ENCODE measurements at regions not wholly inside any gene's neighbourhood (a gene's known extent, or its start where the extent isn't known, plus 50 kb on each side); places are given as distances from the start of the nearest gene placed in this dataset.

GRCh38 chr2:239786791-239787190 lies 238.4 kb downstream of the NDUFA10 start:
- Histone ChIP-seq H3K27ac (ENCODE audit: low read length) (no peak overlapping the region), H3K4me1 (ENCODE audit: control insufficient read depth, insufficient read depth, low read length) (no peaks in the 10 kb centered on the region), H3K4me3 (ENCODE audit: low read length) (no peak overlapping the region), H3K36me3 (ENCODE audit: control insufficient read depth, insufficient read depth, low read length) (no peaks in the 10 kb centered on the region), H3K27me3 (ENCODE audit: control insufficient read depth, insufficient read depth, low read length) (no peaks in the 10 kb centered on the region), H3K9me3 (ENCODE audit: control insufficient read depth, insufficient read depth, low read length) (no peaks in the 10 kb centered on the region)
- no peak for TF ChIP-seq CTCF (IDR thresholded peaks at IDR 0.05)
- DNase-seq = no peak
- ATAC-seq = no peak
- Mint-ChIP-seq H3K36me3 (peaks cover 9% of the 10 kb centered on the region), H3K27me3 (ENCODE audit: low read depth in 2 of 2) (peaks cover 21 to 44% of the 10 kb centered on the region in 2 donors), H3K9me3 (no peaks in the 10 kb centered on the region), H3K4me3 (no peak overlapping the region), H3K27ac (no peak overlapping the region), H3K4me1 (no peaks in the 10 kb centered on the region)
- WGBS (ENCODE audit: insufficient coverage) = 100% methylated on average over 1 of the region's 2 CpGs
- intact Hi-C loops (cut with micrococcal nuclease) = no loop called here

GRCh38 chr2:239781454-239781853 lies 243.7 kb downstream of the NDUFA10 start:
- H3K36me3 Mint-ChIP-seq = peaks cover 8% of the 10 kb centered on the region

GRCh38 chr2:239780236-239780994 lies 244.7 kb downstream of the NDUFA10 start:
- ATAC-seq (no peak), DNase-seq (no peak)
- Mint-ChIP-seq H3K27ac (no peak overlapping the region), H3K9me3 (no peaks in the 10 kb centered on the region), H3K36me3 (no peaks in the 10 kb centered on the region), H3K27me3 (ENCODE audit: low read depth in 2 of 2) (peaks cover 15 to 40% of the 10 kb centered on the region in 2 donors), H3K4me1 (no peaks in the 10 kb centered on the region), H3K4me3 (no peak overlapping the region)
- H3K36me3 ChIP-seq (ENCODE audit: control insufficient read depth, insufficient read depth, low read length) = no peaks in the 10 kb centered on the region
- no peak overlapping the region for H3K4me3 ChIP-seq (ENCODE audit: low read length)
- no peaks in the 10 kb centered on the region for H3K4me1 ChIP-seq (ENCODE audit: control insufficient read depth, insufficient read depth, low read length)
- no peaks in the 10 kb centered on the region for H3K9me3 ChIP-seq (ENCODE audit: control insufficient read depth, insufficient read depth, low read length)
- TF ChIP-seq CTCF (IDR thresholded peaks at IDR 0.05) = no peak
- intact Hi-C loops (cut with micrococcal nuclease) = no loop called here
- H3K27me3 ChIP-seq (ENCODE audit: control insufficient read depth, insufficient read depth, low read length) = no peaks in the 10 kb centered on the region
- 95% methylated on average over 19 of the region's 19 CpGs for WGBS (ENCODE audit: insufficient coverage)
- H3K27ac ChIP-seq (ENCODE audit: low read length) = no peak overlapping the region

More at GRCh38 chr2:239781454-239781853, 243.7 kb downstream of the NDUFA10 start:
- H3K27me3 ChIP-seq (ENCODE audit: control insufficient read depth, insufficient read depth, low read length) = no peaks in the 10 kb centered on the region
- DNase-seq (no peak), ATAC-seq (no peak)
- Mint-ChIP-seq H3K9me3 (no peaks in the 10 kb centered on the region), H3K4me3 (no peak overlapping the region), H3K27me3 (ENCODE audit: low read depth in 2 of 2) (peaks cover 21 to 51% of the 10 kb centered on the region in 2 donors), H3K4me1 (no peaks in the 10 kb centered on the region), H3K27ac (no peak overlapping the region)
- H3K36me3 ChIP-seq (ENCODE audit: control insufficient read depth, insufficient read depth, low read length) = no peaks in the 10 kb centered on the region
- H3K4me1 ChIP-seq (ENCODE audit: control insufficient read depth, insufficient read depth, low read length) = no peaks in the 10 kb centered on the region
- H3K9me3 ChIP-seq (ENCODE audit: control insufficient read depth, insufficient read depth, low read length) = no peaks in the 10 kb centered on the region
- WGBS (ENCODE audit: insufficient coverage) = 93% methylated on average over 4 of the region's 5 CpGs
- TF ChIP-seq CTCF (IDR thresholded peaks at IDR 0.05) = no peak
- intact Hi-C loops (cut with micrococcal nuclease) = no loop called here
- H3K27ac ChIP-seq (ENCODE audit: low read length) = no peak overlapping the region
- H3K4me3 ChIP-seq (ENCODE audit: low read length) = no peak overlapping the region

GRCh38 chr2:239779584-239779983 lies 245.6 kb downstream of the NDUFA10 start:
- Histone ChIP-seq H3K36me3 (ENCODE audit: control insufficient read depth, insufficient read depth, low read length) (no peaks in the 10 kb centered on the region), H3K4me3 (ENCODE audit: low read length) (no peak overlapping the region), H3K9me3 (ENCODE audit: control insufficient read depth, insufficient read depth, low read length) (no peaks in the 10 kb centered on the region), H3K27me3 (ENCODE audit: control insufficient read depth, insufficient read depth, low read length) (no peaks in the 10 kb centered on the region), H3K4me1 (ENCODE audit: control insufficient read depth, insufficient read depth, low read length) (no peaks in the 10 kb centered on the region), H3K27ac (ENCODE audit: low read length) (no peak overlapping the region)
- no peak for DNase-seq
- H3K4me3 Mint-ChIP-seq = no peak overlapping the region
- intact Hi-C loops (cut with micrococcal nuclease) = no loop called here
- ATAC-seq = no peak
- H3K4me1 Mint-ChIP-seq = no peaks in the 10 kb centered on the region
- H3K27me3 Mint-ChIP-seq (ENCODE audit: low read depth in 2 of 2) = peaks cover 14 to 37% of the 10 kb centered on the region in 2 donors
- WGBS (ENCODE audit: insufficient coverage) = 95% methylated on average over 10 of the region's 10 CpGs
- no peak overlapping the region for H3K27ac Mint-ChIP-seq
- no peaks in the 10 kb centered on the region for H3K9me3 Mint-ChIP-seq
- TF ChIP-seq CTCF (IDR thresholded peaks at IDR 0.05) = no peak
- H3K36me3 Mint-ChIP-seq = no peaks in the 10 kb centered on the region
